ENCODE measurements at regions not wholly inside any gene's neighbourhood (a gene's known extent, or its start where the extent isn't known, plus 50 kb on each side); places are given as distances from the start of the nearest gene placed in this dataset.

- TF ChIP-seq, protein P1, sequence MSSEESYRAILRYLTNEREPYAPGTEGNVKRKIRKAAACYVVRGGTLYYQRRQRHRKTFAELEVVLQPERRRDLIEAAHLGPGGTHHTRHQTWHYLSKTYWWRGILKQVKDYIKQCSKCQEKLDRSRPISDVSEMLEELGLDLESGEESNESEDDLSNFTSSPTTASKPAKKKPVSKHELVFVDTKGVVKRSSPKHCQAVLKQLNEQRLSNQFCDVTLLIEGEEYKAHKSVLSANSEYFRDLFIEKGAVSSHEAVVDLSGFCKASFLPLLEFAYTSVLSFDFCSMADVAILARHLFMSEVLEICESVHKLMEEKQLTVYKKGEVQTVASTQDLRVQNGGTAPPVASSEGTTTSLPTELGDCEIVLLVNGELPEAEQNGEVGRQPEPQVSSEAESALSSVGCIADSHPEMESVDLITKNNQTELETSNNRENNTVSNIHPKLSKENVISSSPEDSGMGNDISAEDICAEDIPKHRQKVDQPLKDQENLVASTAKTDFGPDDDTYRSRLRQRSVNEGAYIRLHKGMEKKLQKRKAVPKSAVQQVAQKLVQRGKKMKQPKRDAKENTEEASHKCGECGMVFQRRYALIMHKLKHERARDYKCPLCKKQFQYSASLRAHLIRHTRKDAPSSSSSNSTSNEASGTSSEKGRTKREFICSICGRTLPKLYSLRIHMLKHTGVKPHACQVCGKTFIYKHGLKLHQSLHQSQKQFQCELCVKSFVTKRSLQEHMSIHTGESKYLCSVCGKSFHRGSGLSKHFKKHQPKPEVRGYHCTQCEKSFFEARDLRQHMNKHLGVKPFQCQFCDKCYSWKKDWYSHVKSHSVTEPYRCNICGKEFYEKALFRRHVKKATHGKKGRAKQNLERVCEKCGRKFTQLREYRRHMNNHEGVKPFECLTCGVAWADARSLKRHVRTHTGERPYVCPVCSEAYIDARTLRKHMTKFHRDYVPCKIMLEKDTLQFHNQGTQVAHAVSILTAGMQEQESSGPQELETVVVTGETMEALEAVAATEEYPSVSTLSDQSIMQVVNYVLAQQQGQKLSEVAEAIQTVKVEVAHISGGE (tag by site-specific recombination; conservative IDR thresholded peaks at IDR 0.05; ENCODE audit: low read depth): no peak
- TF ChIP-seq ZNF837 (tag by site-specific recombination; IDR thresholded peaks at IDR 0.05) (no peak), ZNF24 (tag by site-specific recombination; IDR thresholded peaks at IDR 0.05) (no peak)
Measured at GRCh38 chr13:83498045-83498444, 384.2 kb downstream of the SLITRK1 start.
